Thyroid gland (tissue), 4 donors: ENCODE measurements at regions not wholly inside any gene's neighbourhood (a gene's known extent, or its start where the extent isn't known, plus 50 kb on each side); places are given as distances from the start of the nearest gene placed in this dataset.
A peak's percentile ranks its signal among the peaks of the same experiment; 100 is the strongest.

Source experiments
- DNase-seq, 2 donors: peaks; one replicate each; pipeline ENCODE4 v3.0.0-alpha.2; 2019
- H3K27ac ChIP-seq, 3 donors: fragments of 200-600 bp; sonication (generic); 1 replicate in 2 of 3; 2 replicates in 1 of 3; pipeline ENCODE4 v1.5.1; 2016 to 2019; ENCODE audit warnings: mild to moderate bottlenecking in 1 of 3, moderate library complexity in 1 of 3
- H3K27me3 ChIP-seq: fragments of 200-600 bp; sonication (generic); one replicate; pipeline ENCODE4 v1.5.1; 2019
- H3K36me3 ChIP-seq, 2 donors: fragments of 200-600 bp; sonication (generic); one replicate each; pipeline ENCODE4 v1.5.1; 2016 to 2019
- H3K4me1 ChIP-seq, 2 donors: fragments of 200-600 bp; sonication (generic); one replicate each; pipeline ENCODE4 v1.5.1; 2017 to 2019
- H3K4me3 ChIP-seq, 3 donors: fragments of 200-600 bp; sonication (generic); replicated peaks in 1 of 3; 1 replicate in 2 of 3; 2 replicates in 1 of 3; pipeline ENCODE4 v1.5.1; 2016; ENCODE audit warnings: mild to moderate bottlenecking in 1 of 3
- H3K9me3 ChIP-seq: fragments of 200-600 bp; sonication (generic); one replicate; pipeline ENCODE4 v1.5.1; 2017
- CTCF ChIP-seq, 6 experiments: fragments of 200-600 bp in 3 of 6; fragments of 450-650 bp in 3 of 6; sonication (generic) in 3 of 6; IDR thresholded peaks; one replicate each; pipeline ENCODE4 v1.5.1; 2016 to 2019; ENCODE audit warnings: antibody characterized with exemption in 6 of 6, mild to moderate bottlenecking in 2 of 6, inconsistent platforms in 1 of 6, moderate library complexity in 1 of 6
- POLR2A ChIP-seq, 2 donors: fragments of 450-650 bp; IDR thresholded peaks; one replicate each; pipeline ENCODE4 v1.6.1; 2017; ENCODE audit warnings: antibody characterized with exemption in 2 of 2, mild to moderate bottlenecking in 2 of 2, moderate library complexity in 1 of 2
- WGBS, 2 donors: methylation state at CpG; one replicate each; pipeline ENCODE4 v1.1.5; 2017; 5-methylcytosine and 5-hydroxymethylcytosine counted together
- intact Hi-C: fragments of 100-400 bp; cut with DNase I; formaldehyde crosslinking; loops from one replicate; pipeline ENCODE4 v1.15.1; 2023

DNA sequence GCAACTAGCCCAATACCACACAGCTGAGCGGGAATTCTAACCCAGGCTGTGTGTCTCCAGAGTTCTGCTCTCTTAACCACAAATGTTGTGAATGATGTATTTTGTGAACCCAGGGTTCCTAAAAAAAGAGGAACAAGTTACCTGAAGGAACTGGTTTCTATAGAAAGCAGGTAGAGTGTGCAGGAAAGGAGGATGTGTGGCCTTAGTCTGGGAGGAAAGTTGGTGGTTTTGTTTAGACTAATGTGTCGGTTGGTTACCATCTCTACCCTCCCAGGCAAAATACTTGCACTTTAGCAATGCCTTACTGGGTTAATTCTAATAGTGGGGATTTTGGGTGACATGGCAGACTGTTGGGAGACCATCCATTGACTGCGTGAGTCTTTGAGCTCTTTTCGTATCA is 143.3 kb downstream of the SCP2D1 start:
- Histone ChIP-seq H3K27ac (no peak overlapping the region), H3K4me1 (no peaks in the 10 kb centered on the region), H3K27me3 (no peaks in the 10 kb centered on the region), H3K36me3 (no peaks in the 10 kb centered on the region), H3K9me3 (no peaks in the 10 kb centered on the region), H3K4me3 (no peak overlapping the region)
- WGBS, 2 donors, result 89 to 90% methylated on average over 4 of the region's 4 CpGs
- TF ChIP-seq POLR2A (IDR thresholded peaks at IDR 0.05) (no peak), CTCF (IDR thresholded peaks at IDR 0.05) (no peak)
- DNase-seq, result no peak
- intact Hi-C loops, result no loop called here

DNA sequence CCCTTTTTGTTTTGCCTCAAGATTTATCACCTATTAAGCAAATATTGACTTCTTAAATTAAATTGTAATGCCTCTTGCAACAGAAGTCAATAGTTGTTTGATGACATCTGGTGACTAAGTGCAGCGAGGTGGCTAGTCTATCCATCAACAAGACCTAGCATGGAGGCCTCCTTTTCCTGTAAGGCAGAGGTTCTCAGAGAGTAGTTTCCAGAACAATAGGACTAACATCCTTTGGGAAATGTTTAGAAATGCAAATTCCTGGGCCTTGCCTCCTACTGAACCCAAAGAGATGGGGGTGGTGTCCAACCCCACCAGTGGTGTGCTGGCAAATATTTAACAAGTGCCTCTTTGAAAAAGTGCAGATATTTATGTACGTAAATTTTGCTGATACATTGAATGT is 143.7 kb downstream of the SCP2D1 start:
- H3K4me3 ChIP-seq, result no peak overlapping the region
- no peak overlapping the region for H3K27ac ChIP-seq
- TF ChIP-seq CTCF (IDR thresholded peaks at IDR 0.05), result no peak
- TF ChIP-seq POLR2A (IDR thresholded peaks at IDR 0.05), result no peak
- no peaks in the 10 kb centered on the region for H3K27me3 ChIP-seq
- 87 to 89% methylated on average over 2 of the region's 2 CpGs for WGBS, 2 donors
- H3K9me3 ChIP-seq, result no peaks in the 10 kb centered on the region
- no peaks in the 10 kb centered on the region for H3K36me3 ChIP-seq
- no peaks in the 10 kb centered on the region for H3K4me1 ChIP-seq
- intact Hi-C loops, result no loop called here
- no peak for DNase-seq

GRCh38 chr20:18971121-18971520 is 157.5 kb downstream of the SCP2D1 start:
- Histone ChIP-seq H3K27ac (no peak overlapping the region), H3K36me3 (no peaks in the 10 kb centered on the region), H3K4me3 (no peak overlapping the region), H3K4me1 (peaks cover 0 to 7% of the 10 kb centered on the region in 2 donors), H3K27me3 (no peaks in the 10 kb centered on the region), H3K9me3 (no peaks in the 10 kb centered on the region)
- DNase-seq, result no peak
- 93 to 94% methylated on average over 5 of the region's 5 CpGs for WGBS, 2 donors
- TF ChIP-seq POLR2A (IDR thresholded peaks at IDR 0.05) (no peak), CTCF (IDR thresholded peaks at IDR 0.05) (no peak)
- intact Hi-C loops, result no loop called here

DNA sequence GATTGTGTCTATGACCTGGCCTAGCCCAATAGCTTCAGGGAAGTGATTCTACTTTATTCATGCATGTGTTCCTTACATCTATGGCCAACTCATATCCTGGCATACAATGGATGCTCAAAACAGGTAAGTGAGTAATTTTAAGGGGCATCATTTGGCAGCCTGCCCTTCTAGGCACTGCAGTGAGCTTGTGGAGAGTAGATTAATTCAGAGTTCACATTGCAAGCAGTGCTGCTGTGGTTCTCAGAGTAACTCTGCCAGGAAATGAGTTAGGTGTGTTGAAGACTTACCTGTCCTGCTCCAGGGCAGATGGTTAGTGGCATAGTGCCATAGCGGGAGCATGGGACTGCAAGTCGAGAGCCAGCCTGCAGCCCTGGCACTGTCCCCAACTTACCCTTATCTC is 158.0 kb downstream of the SCP2D1 start:
- peaks cover 0 to 7% of the 10 kb centered on the region in 2 donors for H3K4me1 ChIP-seq
- no peak overlapping the region for H3K27ac ChIP-seq
- no peaks in the 10 kb centered on the region for H3K9me3 ChIP-seq
- intact Hi-C loops, result no loop called here
- 58 to 83% methylated on average over 2 of the region's 2 CpGs for WGBS, 2 donors
- H3K36me3 ChIP-seq, result no peaks in the 10 kb centered on the region
- H3K27me3 ChIP-seq, result no peaks in the 10 kb centered on the region
- peak in 1 of 2 donors; percentile 7 for DNase-seq
- TF ChIP-seq POLR2A (IDR thresholded peaks at IDR 0.05) (no peak), CTCF (IDR thresholded peaks at IDR 0.05) (no peak)
- no peak overlapping the region for H3K4me3 ChIP-seq

DNA sequence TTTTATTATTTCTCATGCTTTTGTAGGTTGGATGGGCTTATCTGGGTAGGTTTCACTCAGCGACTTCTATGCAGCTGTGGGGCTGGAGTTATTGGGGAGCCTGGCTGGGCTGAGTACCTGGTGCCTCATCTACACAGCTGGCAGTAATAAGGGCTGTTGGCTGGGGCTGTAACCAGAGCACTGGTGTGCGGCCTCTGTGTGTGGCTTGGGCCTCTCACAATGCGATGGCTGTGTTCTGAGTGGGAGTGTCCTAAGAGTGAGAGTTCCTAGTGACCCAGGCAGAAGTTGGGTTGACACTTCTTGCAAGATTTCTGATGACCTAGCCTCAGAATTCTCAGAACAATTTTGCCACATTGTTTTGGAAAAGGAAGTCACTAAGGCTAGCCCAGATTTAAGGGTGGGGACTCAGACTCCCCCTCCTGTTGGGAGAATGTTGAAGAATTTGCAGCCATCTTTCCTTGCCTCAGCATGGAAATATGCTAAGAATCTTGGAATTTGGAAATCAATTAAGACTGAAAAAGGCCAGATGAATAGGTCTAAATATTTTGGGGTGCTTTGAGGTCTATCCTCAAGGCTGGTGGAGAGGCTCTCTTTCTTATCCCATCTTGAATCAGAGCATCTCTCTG is 158.8 kb downstream of the SCP2D1 start:
- DNase-seq, result no peak
- 85 to 91% methylated on average over 3 of the region's 3 CpGs for WGBS, 2 donors
- TF ChIP-seq POLR2A (IDR thresholded peaks at IDR 0.05) (no peak), CTCF (IDR thresholded peaks at IDR 0.05) (no peak)
- H3K9me3 ChIP-seq, result no peaks in the 10 kb centered on the region
- H3K4me1 ChIP-seq, result peaks cover 0 to 7% of the 10 kb centered on the region in 2 donors
- no peak overlapping the region for H3K4me3 ChIP-seq
- H3K36me3 ChIP-seq, result no peaks in the 10 kb centered on the region
- intact Hi-C loops, result no loop called here
- H3K27me3 ChIP-seq, result no peaks in the 10 kb centered on the region
- peak overlapping the region in 1 of 3 donors; percentile 10 for H3K27ac ChIP-seq
